HG03378 (cell line): ENCODE measurements at regions not wholly inside any gene's neighbourhood (a gene's known extent, or its start where the extent isn't known, plus 50 kb on each side); places are given as distances from the start of the nearest gene placed in this dataset.
"Not testable (repeated sequence)": the region's sequence is repeated elsewhere in the genome, so short reads cannot be mapped to it uniquely, and the experiment has no call there.

Source experiments
- ATAC-seq: cut with Tn5 transposase; IDR thresholded peaks from one replicate; pipeline ENCODE4 v1.9.1; 2021; ENCODE audit warnings: mild to moderate bottlenecking, moderate library complexity; ENCODE audit not compliant: unreplicated experiment

DNA sequence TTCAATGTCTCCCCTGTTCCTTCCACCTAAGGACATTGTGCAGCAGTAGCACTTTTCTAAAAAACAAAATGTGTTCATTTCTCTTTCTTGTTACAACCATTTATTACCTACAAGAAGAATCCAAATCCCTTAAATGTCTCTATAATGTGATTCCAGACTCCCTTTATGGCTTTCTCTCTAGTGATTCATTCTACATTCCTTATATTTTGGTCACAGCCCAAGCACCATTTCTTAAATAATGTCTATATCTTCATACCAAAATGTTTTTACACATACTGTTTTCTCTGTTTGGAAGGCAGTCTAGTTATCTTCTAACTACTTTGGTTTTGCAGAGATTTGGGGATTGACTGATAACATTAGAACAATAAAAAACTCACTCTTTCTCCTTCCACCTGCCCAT, 1037.3 kb upstream of the FLRT2 start:
- no peak for ATAC-seq

DNA sequence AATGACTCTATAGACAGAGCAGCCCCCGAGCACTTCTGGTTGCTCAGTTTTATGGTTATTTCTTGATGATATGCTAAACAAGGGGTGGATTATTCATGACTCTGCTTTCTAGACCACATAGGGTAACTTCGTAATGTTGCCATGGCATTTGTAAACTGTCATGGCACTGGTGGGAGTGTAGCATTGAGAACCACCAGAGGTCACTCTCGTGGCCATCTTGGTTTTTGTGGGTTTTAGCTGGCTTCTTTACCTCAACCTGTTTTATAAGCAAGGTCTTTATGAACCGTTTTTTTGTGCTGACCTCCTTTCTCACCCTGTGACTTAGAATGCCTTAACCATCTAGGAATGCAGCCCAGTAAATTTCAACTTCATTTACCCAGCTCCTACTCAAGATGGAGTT, 1036.2 kb upstream of the FLRT2 start:
- no peak for ATAC-seq

DNA sequence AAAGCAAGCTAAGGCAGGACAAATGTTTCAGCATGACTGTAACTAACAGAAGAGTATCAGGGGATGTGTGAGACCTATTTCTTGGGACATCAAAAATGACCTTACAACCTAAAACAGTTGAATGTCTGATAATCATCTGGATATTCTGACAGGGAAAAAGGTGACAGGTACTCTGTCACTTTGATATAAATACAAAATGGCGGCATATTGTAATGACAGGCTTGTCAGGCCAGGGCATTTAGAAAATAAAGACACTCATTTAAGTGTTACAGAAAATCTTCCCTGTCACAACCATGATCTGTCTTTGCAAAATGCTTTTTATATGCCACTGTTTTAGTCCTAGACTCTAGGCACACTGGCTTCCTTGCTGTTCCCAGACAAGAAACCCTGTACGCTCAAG, 1033.3 kb upstream of the FLRT2 start:
- ATAC-seq = no peak

DNA sequence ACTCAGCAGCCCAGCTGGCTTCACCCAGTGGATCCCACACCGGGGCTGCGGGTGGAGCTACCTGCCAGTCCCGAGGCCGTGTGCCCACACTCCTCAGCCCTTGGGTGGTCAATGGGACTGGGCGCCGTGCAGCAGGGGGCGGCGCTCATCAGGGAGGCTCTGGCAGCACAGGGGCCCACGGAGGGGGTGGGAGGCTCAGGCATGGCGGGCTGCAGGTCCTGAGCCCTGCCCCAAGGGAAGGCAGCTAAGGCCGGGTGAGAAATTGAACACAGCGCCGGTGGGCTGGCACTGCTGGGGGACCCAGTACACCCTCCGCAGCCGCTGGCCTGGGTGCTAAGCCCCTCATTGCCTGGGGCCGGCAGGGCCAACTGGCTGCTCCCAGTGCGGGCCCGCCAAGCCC, 1017.1 kb upstream of the FLRT2 start:
- ATAC-seq = not testable (repeated sequence)

DNA sequence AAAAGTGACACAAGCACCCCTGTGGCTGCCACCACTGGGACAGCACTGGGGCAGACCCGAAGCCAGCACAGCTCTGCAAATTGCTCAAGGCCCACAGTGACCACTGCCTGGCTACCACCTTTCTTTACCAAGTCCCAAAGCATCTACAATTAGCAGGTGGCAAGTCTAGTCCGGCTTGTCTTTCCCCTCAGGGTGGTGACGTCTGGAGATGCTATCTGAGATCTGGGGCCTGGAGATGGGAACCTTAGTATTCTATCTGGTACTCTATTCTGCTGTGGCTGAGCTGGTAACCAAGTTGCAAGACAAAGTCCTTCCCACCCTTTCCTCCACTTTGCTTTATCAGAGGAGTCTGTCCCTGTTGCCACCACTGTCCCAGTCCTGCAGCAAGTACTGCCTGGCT, 1010.1 kb upstream of the FLRT2 start:
- ATAC-seq = no peak

DNA sequence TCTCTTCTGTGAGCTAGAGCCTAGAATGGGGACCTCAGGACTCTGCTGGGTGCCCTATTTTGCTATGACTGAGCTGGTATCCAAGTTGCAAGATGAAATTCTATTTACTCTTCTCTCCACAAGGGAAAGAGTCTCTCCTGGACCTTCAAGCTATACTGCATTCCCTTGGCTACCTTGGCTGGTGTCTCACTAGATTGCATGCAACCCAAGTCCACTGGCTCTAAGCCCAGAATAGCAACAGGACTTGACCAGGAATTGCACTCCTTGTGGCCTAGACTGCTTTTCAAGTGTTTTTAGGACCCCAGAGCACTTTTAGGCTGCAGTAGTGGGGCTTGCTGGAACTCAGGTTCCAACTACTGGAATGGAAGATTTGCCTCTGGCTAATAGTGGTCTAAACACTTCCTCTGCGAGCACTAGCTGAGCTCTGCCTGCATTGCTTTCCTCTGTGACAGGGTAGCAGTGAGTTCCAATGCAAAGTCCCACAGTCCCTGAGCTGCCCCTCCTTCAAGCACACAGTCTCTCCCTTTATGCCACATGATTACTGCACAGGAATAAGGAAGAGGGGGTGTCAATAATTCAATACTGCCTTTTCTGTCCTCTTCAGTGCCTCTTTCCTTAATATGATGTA, 1009.1 kb upstream of the FLRT2 start:
- no peak for ATAC-seq

DNA sequence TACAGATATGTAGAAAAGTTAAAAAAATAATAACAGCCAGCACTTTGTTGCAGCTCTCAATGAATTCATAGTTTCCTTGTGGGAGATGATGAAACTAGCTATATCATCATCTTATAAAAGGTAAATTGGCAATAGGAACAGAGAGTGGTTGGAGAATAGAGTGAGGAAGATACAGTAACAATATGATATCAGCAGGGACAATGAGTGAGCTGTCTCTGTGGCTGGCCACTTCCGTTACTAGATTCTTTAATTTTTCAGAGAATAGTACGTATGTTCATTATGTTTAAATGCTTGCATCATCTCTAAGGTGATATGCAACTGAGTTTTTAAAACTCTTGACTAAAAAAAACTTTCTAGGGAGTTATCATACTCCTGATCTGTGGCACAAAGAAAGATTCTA, 1006.2 kb upstream of the FLRT2 start:
- ATAC-seq = no peak

DNA sequence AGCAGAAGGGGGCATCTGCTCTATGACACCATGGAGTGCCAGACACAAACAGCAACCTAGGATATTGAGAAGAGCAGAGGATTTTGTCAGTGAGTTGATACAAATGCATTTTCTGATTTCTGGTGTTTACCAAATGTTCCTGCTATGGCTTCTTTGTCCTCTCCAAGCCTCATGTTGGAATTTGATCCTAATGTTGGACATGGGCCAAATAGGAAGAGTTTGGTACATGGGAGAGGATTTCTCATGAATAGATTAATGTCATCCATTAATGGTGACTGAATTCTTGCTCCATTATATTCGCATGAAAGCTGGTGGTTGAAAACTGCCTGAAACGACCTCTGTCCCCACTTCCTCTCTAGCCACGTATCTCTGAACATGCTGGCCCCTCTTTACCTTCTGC, 1002.2 kb upstream of the FLRT2 start:
- ATAC-seq = no peak

DNA sequence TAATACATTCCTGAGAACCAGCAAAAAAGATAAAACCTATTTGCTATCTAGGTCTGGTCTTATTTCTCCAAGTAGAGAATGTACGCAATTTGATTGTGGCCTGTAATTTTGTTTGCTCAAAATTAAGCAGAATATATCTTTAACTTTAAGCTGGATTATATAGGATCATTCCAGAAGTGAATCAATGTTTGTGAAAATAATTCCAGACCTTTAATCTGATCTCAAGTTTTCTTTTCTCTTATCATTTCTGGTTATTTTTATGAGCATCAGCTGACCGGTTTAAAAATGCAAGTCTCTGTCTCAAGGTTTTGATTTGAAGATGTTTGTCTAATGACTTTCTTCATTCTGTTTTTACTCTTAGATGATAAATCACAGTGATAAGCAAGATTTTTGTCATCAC, 997.9 kb upstream of the FLRT2 start:
- ATAC-seq = no peak

DNA sequence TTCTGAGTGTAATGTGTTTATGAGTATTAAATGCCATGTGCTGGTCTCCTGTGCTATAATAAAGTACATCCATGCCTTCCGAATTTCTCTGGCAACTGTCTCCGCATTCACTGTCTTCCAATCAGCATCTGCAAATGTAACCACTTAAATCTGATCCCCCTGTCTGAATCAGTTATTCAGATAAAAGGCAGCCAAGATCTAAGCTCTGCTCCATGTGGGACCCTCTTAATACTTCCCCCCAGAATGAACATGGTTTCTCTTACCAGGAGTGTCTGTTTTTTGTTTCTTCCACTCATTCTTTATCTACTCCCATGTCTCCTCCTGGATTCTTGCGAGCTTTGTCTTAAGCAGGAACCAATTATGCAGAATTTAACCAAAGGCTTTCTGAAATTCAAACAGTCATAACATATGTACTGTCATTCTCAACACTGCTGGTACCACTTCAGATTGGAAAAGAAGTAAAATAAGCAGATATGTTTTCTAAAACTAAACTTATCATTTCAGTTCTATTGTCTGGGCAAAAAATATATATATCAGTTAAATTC, 996.7 kb upstream of the FLRT2 start:
- ATAC-seq = no peak

DNA sequence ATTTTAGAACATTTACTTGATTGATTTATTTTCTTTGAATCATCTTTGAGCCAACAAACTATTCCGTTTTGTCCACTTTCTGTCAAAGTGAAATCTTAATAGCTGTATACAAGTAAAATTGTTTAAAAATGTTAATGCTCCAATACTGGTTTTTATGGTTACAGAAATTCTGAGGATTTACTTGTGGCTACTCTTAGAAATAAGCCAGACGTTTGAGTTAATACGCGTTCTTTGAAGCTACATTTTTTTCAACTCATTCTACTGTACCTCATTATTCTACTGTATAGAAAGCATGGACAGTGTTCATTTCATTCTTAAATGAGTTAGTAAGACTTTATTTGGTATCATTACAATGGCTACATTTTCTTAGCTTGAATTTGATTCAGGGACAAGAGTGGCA, 996.2 kb upstream of the FLRT2 start:
- ATAC-seq = no peak

DNA sequence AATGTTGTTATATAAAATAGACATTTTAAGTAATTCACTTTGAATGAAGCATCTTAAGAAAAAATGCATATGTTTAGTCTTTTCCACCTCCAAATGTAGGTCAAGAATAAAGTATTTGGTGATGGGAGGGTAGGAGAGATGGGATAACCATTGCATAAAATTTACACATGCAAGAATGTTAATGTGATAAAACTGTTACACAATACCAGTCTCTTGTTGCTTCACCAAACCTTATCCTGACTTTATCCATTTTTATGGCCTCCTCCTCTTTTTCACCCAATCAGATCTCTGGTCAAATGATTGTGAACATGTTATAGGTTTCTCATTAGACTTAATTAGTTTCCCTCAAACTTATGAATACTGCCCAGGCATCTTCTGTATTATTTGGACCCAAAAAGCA, 994.5 kb upstream of the FLRT2 start:
- ATAC-seq = no peak

DNA sequence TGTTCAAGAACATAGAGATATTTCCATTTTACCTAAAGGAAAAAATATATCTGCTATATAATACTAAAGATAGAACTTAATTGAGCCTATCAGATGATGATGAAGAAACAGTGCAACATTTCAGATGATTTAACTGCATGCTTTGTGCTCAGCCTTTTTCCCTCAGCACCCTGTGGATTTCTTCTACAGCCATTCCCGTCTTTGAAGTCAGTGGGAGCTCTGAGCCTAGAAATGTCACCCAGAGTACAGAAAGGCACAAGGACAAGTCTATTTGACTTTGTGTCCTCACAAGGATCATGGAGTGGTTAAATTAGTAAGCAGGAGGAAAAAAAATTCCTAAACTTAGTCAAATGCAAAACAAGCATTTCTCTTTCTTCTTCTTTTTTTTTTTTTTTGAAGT, 994.0 kb upstream of the FLRT2 start:
- no peak for ATAC-seq

DNA sequence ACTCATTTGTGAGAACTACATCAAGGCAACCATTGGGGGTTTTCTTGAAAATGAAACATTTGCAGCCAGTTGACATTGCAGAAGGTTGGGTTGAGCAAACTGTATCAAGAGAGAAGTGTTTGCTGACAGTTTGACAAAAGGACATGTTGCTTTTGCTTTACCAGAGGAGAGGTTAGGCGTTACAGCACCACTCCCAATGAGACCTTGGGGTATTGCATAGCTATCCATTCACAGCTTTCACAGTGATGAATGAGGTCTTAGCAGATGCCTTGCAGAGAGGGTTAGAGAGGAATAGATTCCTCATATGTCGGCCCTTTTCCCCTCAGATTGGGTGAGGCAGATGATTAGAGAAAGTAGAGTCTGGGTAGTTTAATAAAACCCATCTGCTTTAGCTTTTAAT, 988.9 kb upstream of the FLRT2 start:
- no peak for ATAC-seq

DNA sequence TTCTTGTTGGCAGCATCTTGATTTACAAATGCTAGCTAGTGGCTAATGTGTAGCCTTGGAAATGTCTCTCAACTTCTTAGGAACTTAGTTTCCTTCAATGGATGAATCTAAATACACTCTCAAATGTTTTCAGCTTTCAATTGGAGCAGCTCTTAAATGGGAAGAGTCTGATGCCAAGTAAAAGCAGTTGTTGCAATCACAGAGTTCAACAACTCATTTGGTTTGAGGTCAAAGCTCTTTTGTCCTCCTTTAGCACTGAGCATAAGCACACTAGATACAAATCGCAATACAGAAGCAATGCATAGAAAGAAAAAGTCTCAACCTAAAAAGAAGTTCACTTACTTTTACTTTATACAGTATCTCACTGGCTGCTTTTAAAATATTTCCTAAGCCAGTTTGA, 986.1 kb upstream of the FLRT2 start:
- no peak for ATAC-seq

DNA sequence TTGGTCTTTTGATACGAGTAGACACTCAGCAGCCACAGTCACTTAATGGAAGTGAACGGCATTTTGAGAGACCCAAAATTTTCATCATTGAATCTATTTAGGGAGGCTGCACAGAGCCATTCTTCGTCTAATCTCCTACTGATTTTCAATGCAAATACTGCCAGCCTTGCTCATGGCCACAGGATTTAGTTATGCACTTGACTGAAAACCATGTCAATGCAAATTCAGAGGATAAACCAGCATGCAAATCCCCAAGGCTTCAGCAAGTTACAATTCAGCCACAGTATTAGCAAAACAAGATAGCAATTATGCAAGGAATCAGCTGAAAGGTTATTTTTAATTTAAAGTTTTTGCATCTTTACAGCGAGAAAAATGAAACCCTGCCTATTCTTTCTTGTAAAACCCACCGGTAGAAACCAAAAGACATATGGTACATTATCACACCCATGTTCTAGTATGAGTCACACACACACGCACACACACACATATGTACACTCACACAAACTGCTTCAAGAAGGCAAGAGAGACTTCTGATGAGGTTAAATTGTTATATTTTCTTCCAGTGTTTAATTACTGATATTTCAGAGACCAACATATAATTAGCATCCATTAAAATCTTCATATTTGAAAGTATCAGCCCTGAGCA, 985.3 kb upstream of the FLRT2 start:
- ATAC-seq = no peak

DNA sequence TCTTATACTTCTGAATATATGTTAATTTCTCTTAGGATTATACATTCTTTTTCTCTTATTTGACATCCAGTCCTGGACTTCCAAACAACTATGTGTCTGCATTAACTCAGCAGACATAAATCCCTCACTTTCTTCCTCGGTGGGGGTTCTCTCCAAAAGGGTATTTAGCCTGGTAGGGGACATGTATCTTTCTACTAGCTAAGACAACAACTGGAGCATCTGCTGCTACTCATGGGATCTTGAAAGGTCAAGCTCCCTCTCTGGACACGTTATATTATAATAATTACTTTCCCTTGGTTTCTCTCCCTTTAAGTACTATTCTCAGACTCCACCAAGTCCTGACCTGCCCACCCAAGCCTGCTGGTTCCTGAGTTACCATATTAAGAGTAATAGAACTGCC, 983.7 kb upstream of the FLRT2 start:
- ATAC-seq = no peak

DNA sequence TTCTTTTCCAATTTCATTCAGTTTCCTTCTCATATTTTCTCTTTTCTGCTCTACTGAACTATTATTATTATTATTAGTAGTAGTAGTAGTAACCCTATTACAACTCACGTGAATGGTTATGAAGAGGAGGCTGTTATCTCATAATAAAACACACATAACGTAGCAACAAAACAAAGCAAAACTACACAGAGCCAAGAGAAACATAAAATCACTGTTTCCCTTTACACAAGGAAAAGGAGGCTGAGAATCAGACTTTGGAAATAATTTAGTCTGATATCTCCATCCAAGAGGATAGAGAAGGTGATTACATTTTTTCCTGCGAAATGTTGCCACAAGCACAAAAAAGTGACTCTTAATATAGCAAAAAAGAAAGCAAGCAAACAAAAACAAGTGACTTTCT, 975.8 kb upstream of the FLRT2 start:
- no peak for ATAC-seq

DNA sequence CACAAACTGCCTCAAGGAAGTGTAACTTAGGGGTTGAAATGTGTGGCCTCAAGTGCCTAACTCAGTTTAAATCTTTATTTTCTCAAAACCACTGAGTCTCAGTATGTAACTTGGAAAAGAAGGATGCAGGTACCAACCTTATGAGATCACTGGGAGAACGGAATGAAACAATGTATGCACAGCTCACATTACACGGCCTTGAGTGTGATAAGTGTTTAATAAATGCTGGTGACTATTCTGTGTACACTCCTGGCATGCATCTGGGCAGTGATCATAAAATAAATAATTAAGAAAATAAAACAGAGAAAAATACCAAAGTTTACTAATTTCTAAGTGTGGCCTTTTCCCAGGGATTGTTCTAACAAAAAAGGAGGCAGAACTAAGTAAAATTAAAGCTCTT, 974.5 kb upstream of the FLRT2 start:
- ATAC-seq = no peak

DNA sequence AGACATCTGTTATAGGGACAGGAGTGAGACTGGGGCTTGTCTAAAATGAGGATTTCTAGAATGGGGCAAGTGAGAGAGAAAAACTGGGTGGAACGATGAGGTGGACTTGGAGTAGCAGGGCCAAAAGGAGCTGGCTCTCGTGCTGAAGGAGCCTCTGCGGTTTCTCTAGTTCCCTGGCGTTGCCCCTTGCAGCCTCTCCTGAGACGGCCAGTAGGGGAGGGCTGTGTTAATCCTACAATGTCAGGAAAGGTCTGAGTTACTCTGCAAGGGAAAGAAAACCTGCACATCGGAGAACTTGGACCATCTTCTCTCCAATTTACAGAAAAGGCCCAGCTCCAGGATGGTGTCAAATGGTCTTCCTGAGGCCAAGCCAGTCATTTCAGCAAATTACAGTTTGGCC, 963.8 kb upstream of the FLRT2 start:
- no peak for ATAC-seq

DNA sequence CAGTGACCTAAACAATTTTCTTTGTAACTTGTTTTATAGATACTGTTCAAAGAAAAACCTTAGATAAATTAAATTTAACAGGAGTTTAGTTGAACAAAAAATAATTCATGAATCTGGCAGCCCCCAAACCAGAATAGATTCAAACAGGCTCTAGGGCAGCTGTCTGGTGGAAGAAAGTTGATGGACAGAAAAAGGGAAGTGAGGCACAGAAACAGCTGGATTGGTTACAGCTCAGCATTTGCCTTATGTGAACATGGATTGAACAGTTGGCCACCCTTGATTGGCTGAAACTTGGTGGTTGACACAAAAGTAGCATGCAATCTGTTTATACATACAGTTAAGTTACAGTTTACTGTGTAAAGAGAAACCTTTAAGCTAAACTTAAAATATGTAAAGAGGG, 954.3 kb upstream of the FLRT2 start:
- ATAC-seq = no peak

DNA sequence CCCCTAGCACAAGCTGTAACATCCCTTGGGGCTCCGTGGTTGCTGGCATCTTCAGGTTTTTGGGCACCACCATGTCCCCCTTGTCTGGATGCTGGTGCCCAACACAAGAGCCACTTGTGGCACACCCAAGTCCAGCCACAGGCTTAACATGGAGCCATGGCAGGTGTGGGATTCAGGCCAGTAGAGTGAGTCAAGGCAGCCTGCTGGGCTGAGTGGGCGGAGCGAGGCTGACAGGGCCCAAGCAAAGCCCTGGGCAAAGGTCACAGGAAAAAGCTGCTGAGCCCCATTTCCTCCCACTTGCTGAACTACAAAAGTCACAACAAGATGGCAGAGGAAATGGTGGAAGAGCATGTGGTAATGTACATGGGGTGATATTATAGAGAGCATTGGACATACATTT, 950.7 kb upstream of the FLRT2 start:
- ATAC-seq = no peak

DNA sequence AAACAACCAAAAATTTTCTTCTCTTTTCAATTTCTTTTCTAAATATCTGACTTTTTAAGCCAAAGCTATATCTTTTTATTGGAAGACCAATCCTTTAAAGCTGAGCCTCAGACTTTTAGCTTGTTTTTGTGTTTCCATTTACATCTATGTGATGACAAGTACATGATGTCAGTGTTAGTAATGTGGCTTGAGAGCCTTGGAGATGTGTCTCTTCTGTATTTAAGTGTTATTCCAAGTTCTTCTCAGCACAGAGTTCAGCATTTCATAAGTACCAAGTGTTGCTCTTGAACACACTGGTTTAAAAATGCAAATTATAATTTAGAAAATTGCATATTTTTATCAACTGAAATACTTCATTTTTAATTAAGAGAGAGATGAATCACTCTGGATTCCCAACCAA, 948.9 kb upstream of the FLRT2 start:
- no peak for ATAC-seq
